B cell (primary cell): ENCODE measurements at regions not wholly inside any gene's neighbourhood (a gene's known extent, or its start where the extent isn't known, plus 50 kb on each side); places are given as distances from the start of the nearest gene placed in this dataset.
"Not testable (repeated sequence)": the region's sequence is repeated elsewhere in the genome, so short reads cannot be mapped to it uniquely, and the experiment has no call there.

Source experiments
- ATAC-seq: fragments of 200-7000 bp; cut with Tn5 transposase; one replicate; pipeline ENCODE4 v1.10.0; 2021; ENCODE audit warnings: low read depth, mild to moderate bottlenecking, moderate number of reproducible peaks, moderate library complexity
- CTCF ChIA-PET: fragments of 350-600 bp; sonication (Branson Sonifier 250); formaldehyde crosslinking; loops from one replicate; lab custom pipeline; 2021; ENCODE audit warnings: antibody characterized with exemption, inconsistent platforms; lab: Charles Lee
- POLR2A ChIA-PET: fragments of 350-600 bp; sonication (Branson Sonifier 250); formaldehyde crosslinking; loops from one replicate; lab custom pipeline; 2021; ENCODE audit warnings: antibody characterized with exemption; lab: Charles Lee
- DNase-seq: peaks from one replicate; pipeline ENCODE4 v3.0.0; 2013
- H2AFZ ChIP-seq: 2 replicates; pipeline ENCODE4 v1.6.1; 2012; ENCODE audit warnings: mild to moderate bottlenecking, low read depth, low read length; ENCODE audit not compliant: insufficient read depth, poor library complexity, severe bottlenecking
- H3K27ac ChIP-seq, 2 donors: 1 replicate in 1 of 2; 2 replicates in 1 of 2; pipeline ENCODE4 v1.5.1; 2012 to 2013; ENCODE audit warnings: low read length in 2 of 2, mild to moderate bottlenecking in 2 of 2, moderate library complexity in 1 of 2
- H3K27me3 ChIP-seq, 4 experiments: fragments of 200-600 bp in 1 of 4; sonication (generic) in 1 of 4; replicated peaks in 1 of 4; 1 replicate in 2 of 4; 2 replicates in 2 of 4; pipeline versions ENCODE4 v1.6.1 to v1.7.0; 2013 to 2016; ENCODE audit warnings: low read length in 3 of 4, mild to moderate bottlenecking in 2 of 4, mixed read lengths in 1 of 4, moderate library complexity in 1 of 4; ENCODE audit not compliant: insufficient read depth in 4 of 4, control insufficient read depth in 3 of 4; ENCODE audit errors: control extremely low read depth in 1 of 4
- H3K36me3 ChIP-seq, 2 experiments: replicated peaks in 1 of 2; 1 replicate in 1 of 2; 2 replicates in 1 of 2; pipeline versions ENCODE4 v1.6.1 to v1.7.1; 2013; ENCODE audit warnings: low read length in 1 of 2; ENCODE audit not compliant: insufficient read depth in 2 of 2, control insufficient read depth in 1 of 2; ENCODE audit errors: control extremely low read depth in 1 of 2, extremely low read depth in 1 of 2
- H3K4me1 ChIP-seq, 2 donors: fragments of 200-600 bp in 1 of 2; sonication (generic) in 1 of 2; 1 replicate in 1 of 2; 2 replicates in 1 of 2; pipeline versions ENCODE4 v1.5.1 to v1.6.1; 2013 to 2017; ENCODE audit warnings: low read length in 2 of 2; ENCODE audit not compliant: control insufficient read depth in 2 of 2, insufficient read depth in 2 of 2
- H3K4me2 ChIP-seq: replicated peaks from 2 replicates; pipeline ENCODE3; 2012; ENCODE audit warnings: mild to moderate bottlenecking, low read depth, low read length; ENCODE audit not compliant: poor library complexity, severe bottlenecking
- H3K4me3 ChIP-seq, 5 experiments: fragments of 200-600 bp in 1 of 5; sonication (generic) in 1 of 5; 1 replicate in 3 of 5; 2 replicates in 2 of 5; pipeline versions ENCODE4 v1.5.1 to v1.7.0; 2011 to 2016; ENCODE audit warnings: low read length in 4 of 5, mild to moderate bottlenecking in 4 of 5, low read depth in 2 of 5, control low read depth in 1 of 5, moderate library complexity in 1 of 5; ENCODE audit not compliant: insufficient read depth in 1 of 5; ENCODE audit errors: control extremely low read depth in 1 of 5, extremely low read depth in 1 of 5
- H3K79me2 ChIP-seq: fragments of 200-600 bp; sonication (generic); one replicate; pipeline ENCODE4 v1.6.0; 2016; ENCODE audit warnings: low read length; ENCODE audit not compliant: control insufficient read depth, insufficient read depth
- H3K9ac ChIP-seq: fragments of 200-600 bp; sonication (generic); 2 replicates; pipeline ENCODE4 v1.6.1; 2017; ENCODE audit warnings: mild to moderate bottlenecking, low read length, moderate library complexity
- H3K9me3 ChIP-seq, 3 donors: one replicate each; pipeline versions ENCODE4 v1.6.1 to v1.7.1; 2013; ENCODE audit warnings: low read length in 2 of 3; ENCODE audit not compliant: control insufficient read depth in 2 of 3, insufficient read depth in 1 of 3; ENCODE audit errors: control extremely low read depth in 1 of 3
- H4K20me1 ChIP-seq: 2 replicates; pipeline ENCODE4 v1.6.0; 2012; ENCODE audit warnings: mild to moderate bottlenecking, low read length; ENCODE audit not compliant: insufficient read depth, control insufficient read depth, poor library complexity, severe bottlenecking
- H3K27ac Mint-ChIP-seq: one replicate; pipeline ENCODE4 v1.8.0; 2021; ENCODE audit warnings: mixed read lengths
- H3K27me3 Mint-ChIP-seq: one replicate; pipeline ENCODE4 v1.8.0; 2021; ENCODE audit warnings: mixed read lengths
- H3K4me1 Mint-ChIP-seq: one replicate; pipeline ENCODE4 v1.8.0; 2021; ENCODE audit warnings: mixed read lengths
- H3K4me3 Mint-ChIP-seq: one replicate; pipeline ENCODE4 v1.8.0; 2021; ENCODE audit warnings: mixed read lengths
- H3K9me3 Mint-ChIP-seq: one replicate; pipeline ENCODE4 v1.8.0; 2022; ENCODE audit warnings: mixed read lengths; ENCODE audit not compliant: insufficient read depth
- CTCF ChIP-seq: fragments of 200-600 bp; IDR thresholded peaks from one replicate; pipeline ENCODE4 v1.8.0; 2022; ENCODE audit warnings: antibody characterized with exemption, mild to moderate bottlenecking
- EZH2 ChIP-seq: IDR thresholded peaks from 2 replicates; pipeline ENCODE4 v1.6.1; 2012; ENCODE audit warnings: borderline replicate concordance, low read depth, mild to moderate bottlenecking, moderate library complexity, low read length; ENCODE audit not compliant: insufficient read depth, poor library complexity, severe bottlenecking
- WGBS: methylation state at CpG from one replicate; pipeline ENCODE4 v1.1.5; 2013; ENCODE audit warnings: missing lambda C conversion rate; ENCODE audit not compliant: insufficient coverage; 5-methylcytosine and 5-hydroxymethylcytosine counted together
- intact Hi-C: fragments of 100-400 bp; cut with micrococcal nuclease; formaldehyde crosslinking; loops from one replicate; pipeline ENCODE4 v1.10.0; 2022

- no peak overlapping the region for H3K27ac ChIP-seq
- no peaks in the 10 kb centered on the region for H3K4me1 ChIP-seq
- intact Hi-C loops = no loop called here
- Mint-ChIP-seq H3K9me3 (peaks cover 5% of the 10 kb centered on the region), H3K4me1 (no peaks in the 10 kb centered on the region), H3K4me3 (no peak overlapping the region), H3K27me3 (no peaks in the 10 kb centered on the region), H3K27ac (no peak overlapping the region)
- no peaks in the 10 kb centered on the region for H4K20me1 ChIP-seq
- ChIA-PET POLR2A (no interaction called here), CTCF (no interaction called here)
- no peaks in the 10 kb centered on the region for H3K36me3 ChIP-seq
- H3K27me3 ChIP-seq = no peaks in the 10 kb centered on the region
- H3K4me2 ChIP-seq = no peak overlapping the region
- H3K4me3 ChIP-seq = no peak overlapping the region
- no peak overlapping the region for H3K9ac ChIP-seq
- H3K9me3 ChIP-seq = peaks cover 0 to 3% (median 1%) of the 10 kb centered on the region in 3 donors
- DNase-seq (no peak), ATAC-seq (no peak)
- H2AFZ ChIP-seq = no peak overlapping the region
- H3K79me2 ChIP-seq = no peaks in the 10 kb centered on the region
- WGBS = no CpG with 5 or more reads among the region's 1 CpG
- TF ChIP-seq EZH2 (no peak), CTCF (no peak)
These were observed 341.1 kb upstream of the FLRT2 start for GRCh38 chr14:85188836-85189235.

GRCh38 chr14:85189253-85189652, 340.7 kb upstream of the FLRT2 start:
- WGBS = no CpG with 5 or more reads among the region's 6 CpGs
- POLR2A ChIA-PET = not testable (repeated sequence)

More at GRCh38 chr14:85189253-85189652, 340.7 kb upstream of the FLRT2 start:
- H3K4me3 ChIP-seq, ATAC-seq, DNase-seq, H3K4me1 Mint-ChIP-seq, H3K4me2 ChIP-seq, intact Hi-C loops, CTCF ChIA-PET, H2AFZ ChIP-seq, H3K36me3 ChIP-seq, H3K9me3 ChIP-seq, H3K27me3 Mint-ChIP-seq, H3K4me1 ChIP-seq, H4K20me1 ChIP-seq, H3K9me3 Mint-ChIP-seq, H3K27me3 ChIP-seq, H3K9ac ChIP-seq, H3K27ac ChIP-seq, H3K4me3 Mint-ChIP-seq, H3K79me2 ChIP-seq, H3K27ac Mint-ChIP-seq: not testable (repeated sequence)
